ENCODE measurements at regions not wholly inside any gene's neighbourhood (a gene's known extent, or its start where the extent isn't known, plus 50 kb on each side); places are given as distances from the start of the nearest gene placed in this dataset.

- Histone ChIP-seq H3K4ac (ENCODE audit: low read depth, low read length) (no peak overlapping the region), H4K8ac (ENCODE audit: low read depth, low read length) (no peak overlapping the region), H3K36me3 (ENCODE audit: control insufficient read depth in 1 of 2, insufficient read depth in 2 of 2, low read length in 2 of 2) (no peaks in the 10 kb centered on the region), H3K4me3 (ENCODE audit: low read depth, low read length) (no peak overlapping the region), H3K14ac (ENCODE audit: low read length) (no peak overlapping the region), H2AFZ (ENCODE audit: insufficient read depth, low read length, poor library complexity) (no peak overlapping the region), H3K79me1 (ENCODE audit: low read length) (no peaks in the 10 kb centered on the region), H2AK5ac (ENCODE audit: low read length) (no peak overlapping the region), H3K27ac (ENCODE audit: low read depth, low read length) (no peak overlapping the region), H3K9ac (ENCODE audit: low read length) (no peak overlapping the region), H2BK12ac (ENCODE audit: low read length) (no peak overlapping the region), H3K18ac (ENCODE audit: low read length) (no peak overlapping the region), H2BK5ac (ENCODE audit: low read depth, low read length, poor library complexity) (no peak overlapping the region), H4K91ac (ENCODE audit: low read depth, low read length) (no peak overlapping the region), H3K79me2 (ENCODE audit: control insufficient read depth, insufficient read depth, low read length, poor library complexity) (no peaks in the 10 kb centered on the region), H3K23ac (ENCODE audit: low read length) (no peak overlapping the region), H2BK120ac (ENCODE audit: insufficient read depth, low read length, poor library complexity) (no peak overlapping the region), H3K4me2 (ENCODE audit: low read length) (no peak overlapping the region), H3K27me3 (ENCODE audit: insufficient read depth, low read length) (no peaks in the 10 kb centered on the region), H4K12ac (ENCODE audit: low read depth, low read length) (no peak overlapping the region), H3K9me3 (ENCODE audit: insufficient read depth, low read depth, low read length) (no peaks in the 10 kb centered on the region), H3K4me1 (ENCODE audit: control insufficient read depth in 1 of 2, insufficient read depth in 2 of 2, low read length in 2 of 2) (no peaks in the 10 kb centered on the region)
- no CpG with 5 or more reads among the region's 1 CpG for WGBS (ENCODE audit: extremely low coverage, insufficient coverage, insufficient read length)
- DNase-seq = no peak
These were observed 98.7 kb upstream of the TMEM196 start for GRCh38 chr7:19872094-19872493.

- Histone ChIP-seq H3K27me3 (ENCODE audit: insufficient read depth, low read length) (no peaks in the 10 kb centered on the region), H4K91ac (ENCODE audit: low read depth, low read length) (no peak overlapping the region), H2BK5ac (ENCODE audit: low read depth, low read length, poor library complexity) (no peak overlapping the region), H3K4ac (ENCODE audit: low read depth, low read length) (no peak overlapping the region), H3K9me3 (ENCODE audit: insufficient read depth, low read depth, low read length) (no peaks in the 10 kb centered on the region), H3K14ac (ENCODE audit: low read length) (no peak overlapping the region), H4K8ac (ENCODE audit: low read depth, low read length) (no peak overlapping the region), H3K23ac (ENCODE audit: low read length) (no peak overlapping the region), H2BK120ac (ENCODE audit: insufficient read depth, low read length, poor library complexity) (no peak overlapping the region), H3K79me1 (ENCODE audit: low read length) (no peaks in the 10 kb centered on the region), H2AK5ac (ENCODE audit: low read length) (no peak overlapping the region), H3K4me1 (ENCODE audit: control insufficient read depth in 1 of 2, insufficient read depth in 2 of 2, low read length in 2 of 2) (no peaks in the 10 kb centered on the region), H3K27ac (ENCODE audit: low read depth, low read length) (no peak overlapping the region), H3K79me2 (ENCODE audit: control insufficient read depth, insufficient read depth, low read length, poor library complexity) (no peaks in the 10 kb centered on the region), H2AFZ (ENCODE audit: insufficient read depth, low read length, poor library complexity) (no peak overlapping the region), H3K9ac (ENCODE audit: low read length) (no peak overlapping the region), H3K18ac (ENCODE audit: low read length) (no peak overlapping the region), H3K4me3 (ENCODE audit: low read depth, low read length) (no peak overlapping the region), H3K36me3 (ENCODE audit: control insufficient read depth in 1 of 2, insufficient read depth in 2 of 2, low read length in 2 of 2) (no peaks in the 10 kb centered on the region), H4K12ac (ENCODE audit: low read depth, low read length) (no peak overlapping the region), H2BK12ac (ENCODE audit: low read length) (no peak overlapping the region), H3K4me2 (ENCODE audit: low read length) (no peak overlapping the region)
- no CpG with 5 or more reads among the region's 2 CpGs for WGBS (ENCODE audit: extremely low coverage, insufficient coverage, insufficient read length)
- no peak for DNase-seq
These were observed 97.7 kb upstream of the TMEM196 start for GRCh38 chr7:19871102-19871501.

GRCh38 chr7:19869979-19870378 is 96.6 kb upstream of the TMEM196 start:
- Histone ChIP-seq H2BK12ac (ENCODE audit: low read length) (no peak overlapping the region), H4K8ac (ENCODE audit: low read depth, low read length) (no peak overlapping the region), H3K9ac (ENCODE audit: low read length) (no peak overlapping the region), H3K36me3 (ENCODE audit: control insufficient read depth in 1 of 2, insufficient read depth in 2 of 2, low read length in 2 of 2) (no peaks in the 10 kb centered on the region), H2BK120ac (ENCODE audit: insufficient read depth, low read length, poor library complexity) (no peak overlapping the region), H3K4me1 (ENCODE audit: control insufficient read depth in 1 of 2, insufficient read depth in 2 of 2, low read length in 2 of 2) (no peaks in the 10 kb centered on the region), H3K14ac (ENCODE audit: low read length) (no peak overlapping the region), H3K27me3 (ENCODE audit: insufficient read depth, low read length) (no peaks in the 10 kb centered on the region), H3K18ac (ENCODE audit: low read length) (no peak overlapping the region), H2AK5ac (ENCODE audit: low read length) (no peak overlapping the region), H2AFZ (ENCODE audit: insufficient read depth, low read length, poor library complexity) (no peak overlapping the region), H3K4ac (ENCODE audit: low read depth, low read length) (no peak overlapping the region), H3K9me3 (ENCODE audit: insufficient read depth, low read depth, low read length) (no peaks in the 10 kb centered on the region), H4K12ac (ENCODE audit: low read depth, low read length) (no peak overlapping the region), H3K23ac (ENCODE audit: low read length) (no peak overlapping the region), H2BK5ac (ENCODE audit: low read depth, low read length, poor library complexity) (no peak overlapping the region), H3K79me1 (ENCODE audit: low read length) (no peaks in the 10 kb centered on the region), H3K4me2 (ENCODE audit: low read length) (no peak overlapping the region), H3K27ac (ENCODE audit: low read depth, low read length) (no peak overlapping the region), H3K4me3 (ENCODE audit: low read depth, low read length) (no peak overlapping the region), H3K79me2 (ENCODE audit: control insufficient read depth, insufficient read depth, low read length, poor library complexity) (no peaks in the 10 kb centered on the region), H4K91ac (ENCODE audit: low read depth, low read length) (no peak overlapping the region)
- DNase-seq = no peak
- WGBS (ENCODE audit: extremely low coverage, insufficient coverage, insufficient read length) = 100% methylated on average over 2 of the region's 3 CpGs

- Histone ChIP-seq H3K36me3 (ENCODE audit: control insufficient read depth in 1 of 2, insufficient read depth in 2 of 2, low read length in 2 of 2) (no peaks in the 10 kb centered on the region), H3K4me1 (ENCODE audit: control insufficient read depth in 1 of 2, insufficient read depth in 2 of 2, low read length in 2 of 2) (no peaks in the 10 kb centered on the region), H3K23ac (ENCODE audit: low read length) (no peak overlapping the region), H2AFZ (ENCODE audit: insufficient read depth, low read length, poor library complexity) (no peak overlapping the region), H3K4me3 (ENCODE audit: low read depth, low read length) (no peak overlapping the region), H2BK12ac (ENCODE audit: low read length) (no peak overlapping the region), H3K4ac (ENCODE audit: low read depth, low read length) (no peak overlapping the region), H4K8ac (ENCODE audit: low read depth, low read length) (no peak overlapping the region), H3K14ac (ENCODE audit: low read length) (no peak overlapping the region), H3K9ac (ENCODE audit: low read length) (no peak overlapping the region), H3K9me3 (ENCODE audit: insufficient read depth, low read depth, low read length) (no peaks in the 10 kb centered on the region), H4K12ac (ENCODE audit: low read depth, low read length) (no peak overlapping the region), H2BK120ac (ENCODE audit: insufficient read depth, low read length, poor library complexity) (no peak overlapping the region), H3K79me2 (ENCODE audit: control insufficient read depth, insufficient read depth, low read length, poor library complexity) (no peaks in the 10 kb centered on the region), H3K4me2 (ENCODE audit: low read length) (no peak overlapping the region), H3K27me3 (ENCODE audit: insufficient read depth, low read length) (no peaks in the 10 kb centered on the region), H2BK5ac (ENCODE audit: low read depth, low read length, poor library complexity) (no peak overlapping the region), H2AK5ac (ENCODE audit: low read length) (no peak overlapping the region), H3K79me1 (ENCODE audit: low read length) (no peaks in the 10 kb centered on the region), H3K27ac (ENCODE audit: low read depth, low read length) (no peak overlapping the region), H3K18ac (ENCODE audit: low read length) (no peak overlapping the region), H4K91ac (ENCODE audit: low read depth, low read length) (no peak overlapping the region)
- no peak for DNase-seq
- no CpG with 5 or more reads among the region's 5 CpGs for WGBS (ENCODE audit: extremely low coverage, insufficient coverage, insufficient read length)
These were observed 79.9 kb upstream of the TMEM196 start for GRCh38 chr7:19853261-19853832.
